ENCODE measurements at regions not wholly inside any gene's neighbourhood (a gene's known extent, or its start where the extent isn't known, plus 50 kb on each side); places are given as distances from the start of the nearest gene placed in this dataset.
"Not testable (repeated sequence)": the region's sequence is repeated elsewhere in the genome, so short reads cannot be mapped to it uniquely, and the experiment has no call there.

GRCh38 chr10:130353928-130354572 is 217.9 kb downstream of the GLRX3 start:
- no peaks in the 10 kb centered on the region for H3F3A ChIP-seq (ENCODE audit: low read depth)
- no peaks in the 10 kb centered on the region for H3K36me3 ChIP-seq (ENCODE audit: insufficient read depth, low read length)
- TF ChIP-seq EZH2phosphoT487 (IDR thresholded peaks at IDR 0.05; ENCODE audit: borderline replicate concordance) (no peak), CTCF (conservative IDR thresholded peaks at IDR 0.05; ENCODE audit: low read length) (no peak)
- no peaks in the 10 kb centered on the region for H3K27me3 ChIP-seq (ENCODE audit: insufficient read depth, low read length, poor library complexity, severe bottlenecking)
- no peaks in the 10 kb centered on the region for H3K4me1 ChIP-seq (ENCODE audit: insufficient read depth, low read length, poor library complexity, severe bottlenecking)
- H3K4me2 ChIP-seq (ENCODE audit: low read depth, low read length, poor library complexity, severe bottlenecking), result no peak overlapping the region
- no peaks in the 10 kb centered on the region for H4K20me1 ChIP-seq (ENCODE audit: insufficient read depth, low read length, poor library complexity, severe bottlenecking)
- no peaks in the 10 kb centered on the region for H3K79me2 ChIP-seq (ENCODE audit: insufficient read depth, low read length)
- peaks cover 7% of the 10 kb centered on the region; the same call in 1 of the 2 replicates for H3K9me3 ChIP-seq (ENCODE audit: insufficient read depth, low read depth, low read length)
- no peak overlapping the region for H2AFZ ChIP-seq (ENCODE audit: low read length)
- no peak overlapping the region for H3K4me3 ChIP-seq (ENCODE audit: low read length, poor library complexity, severe bottlenecking)
- H3K9ac ChIP-seq (ENCODE audit: low read depth, low read length, poor library complexity, severe bottlenecking), result no peak overlapping the region
- no peaks in the 10 kb centered on the region for H3K9me2 ChIP-seq (replicated peaks; ENCODE audit: low read depth, low read length)

GRCh38 chr10:130354573-130354954 is 218.4 kb downstream of the GLRX3 start:
- Histone ChIP-seq H3K79me2 (ENCODE audit: insufficient read depth, low read length) (no peaks in the 10 kb centered on the region), H3K4me3 (ENCODE audit: low read length, poor library complexity, severe bottlenecking) (no peak overlapping the region), H3K9ac (ENCODE audit: low read depth, low read length, poor library complexity, severe bottlenecking) (no peak overlapping the region), H3F3A (ENCODE audit: low read depth) (no peaks in the 10 kb centered on the region), H2AFZ (ENCODE audit: low read length) (no peak overlapping the region), H3K4me2 (ENCODE audit: low read depth, low read length, poor library complexity, severe bottlenecking) (no peak overlapping the region), H3K9me2 (replicated peaks; ENCODE audit: low read depth, low read length) (no peaks in the 10 kb centered on the region), H3K36me3 (ENCODE audit: insufficient read depth, low read length) (no peaks in the 10 kb centered on the region), H3K4me1 (ENCODE audit: insufficient read depth, low read length, poor library complexity, severe bottlenecking) (no peaks in the 10 kb centered on the region), H3K27me3 (ENCODE audit: insufficient read depth, low read length, poor library complexity, severe bottlenecking) (no peaks in the 10 kb centered on the region), H4K20me1 (ENCODE audit: insufficient read depth, low read length, poor library complexity, severe bottlenecking) (no peaks in the 10 kb centered on the region), H3K9me3 (ENCODE audit: insufficient read depth, low read depth, low read length) (peaks cover 7% of the 10 kb centered on the region; the same call in 1 of the 2 replicates)
- no peak for TF ChIP-seq CTCF (conservative IDR thresholded peaks at IDR 0.05; ENCODE audit: low read length)
- TF ChIP-seq EZH2phosphoT487 (IDR thresholded peaks at IDR 0.05; ENCODE audit: borderline replicate concordance), result no peak

GRCh38 chr10:130354976-130355795 is 219.0 kb downstream of the GLRX3 start:
- no peaks in the 10 kb centered on the region for H3K4me1 ChIP-seq (ENCODE audit: insufficient read depth, low read length, poor library complexity, severe bottlenecking)
- no peaks in the 10 kb centered on the region for H3K36me3 ChIP-seq (ENCODE audit: insufficient read depth, low read length)
- H3K9me3 ChIP-seq (ENCODE audit: insufficient read depth, low read depth, low read length), result peaks cover 7% of the 10 kb centered on the region; the same call in 1 of the 2 replicates
- H3K79me2 ChIP-seq (ENCODE audit: insufficient read depth, low read length), result no peaks in the 10 kb centered on the region
- H3K4me3 ChIP-seq (ENCODE audit: low read length, poor library complexity, severe bottlenecking), result no peak overlapping the region
- H3K9ac ChIP-seq (ENCODE audit: low read depth, low read length, poor library complexity, severe bottlenecking), result no peak overlapping the region
- TF ChIP-seq CTCF (conservative IDR thresholded peaks at IDR 0.05; ENCODE audit: low read length), result no peak
- H3K9me2 ChIP-seq (replicated peaks; ENCODE audit: low read depth, low read length), result no peaks in the 10 kb centered on the region
- H2AFZ ChIP-seq (ENCODE audit: low read length), result no peak overlapping the region
- no peaks in the 10 kb centered on the region for H4K20me1 ChIP-seq (ENCODE audit: insufficient read depth, low read length, poor library complexity, severe bottlenecking)
- H3K4me2 ChIP-seq (ENCODE audit: low read depth, low read length, poor library complexity, severe bottlenecking), result no peak overlapping the region
- H3K27me3 ChIP-seq (ENCODE audit: insufficient read depth, low read length, poor library complexity, severe bottlenecking), result no peaks in the 10 kb centered on the region
- no peaks in the 10 kb centered on the region for H3F3A ChIP-seq (ENCODE audit: low read depth)

GRCh38 chr10:130356429-130356828 is 220.2 kb downstream of the GLRX3 start:
- H3K9ac ChIP-seq (ENCODE audit: low read depth, low read length, poor library complexity, severe bottlenecking); H3K4me3 ChIP-seq (ENCODE audit: low read length, poor library complexity, severe bottlenecking); H3K79me2 ChIP-seq (ENCODE audit: insufficient read depth, low read length); H3F3A ChIP-seq (ENCODE audit: low read depth); H3K4me1 ChIP-seq (ENCODE audit: insufficient read depth, low read length, poor library complexity, severe bottlenecking); H3K9me3 ChIP-seq (ENCODE audit: insufficient read depth, low read depth, low read length); H2AFZ ChIP-seq (ENCODE audit: low read length); H3K9me2 ChIP-seq (replicated peaks; ENCODE audit: low read depth, low read length); H3K27me3 ChIP-seq (ENCODE audit: insufficient read depth, low read length, poor library complexity, severe bottlenecking); H3K36me3 ChIP-seq (ENCODE audit: insufficient read depth, low read length); H4K20me1 ChIP-seq (ENCODE audit: insufficient read depth, low read length, poor library complexity, severe bottlenecking); H3K4me2 ChIP-seq (ENCODE audit: low read depth, low read length, poor library complexity, severe bottlenecking): not testable (repeated sequence)
